SHP77 (cell line): ENCODE measurements at regions not wholly inside any gene's neighbourhood (a gene's known extent, or its start where the extent isn't known, plus 50 kb on each side); places are given as distances from the start of the nearest gene placed in this dataset.
"Not testable (repeated sequence)": the region's sequence is repeated elsewhere in the genome, so short reads cannot be mapped to it uniquely, and the experiment has no call there.

Experiments
- DNase-seq, 2 experiments: peaks; one replicate each; lab custom pipeline; 2025; lab: John Stamatoyannopoulos, UW

GRCh38 chr11:45409587-45409986, 123.4 kb upstream of the SYT13 start:
- peak; percentile 5 to 16 for DNase-seq

DNA sequence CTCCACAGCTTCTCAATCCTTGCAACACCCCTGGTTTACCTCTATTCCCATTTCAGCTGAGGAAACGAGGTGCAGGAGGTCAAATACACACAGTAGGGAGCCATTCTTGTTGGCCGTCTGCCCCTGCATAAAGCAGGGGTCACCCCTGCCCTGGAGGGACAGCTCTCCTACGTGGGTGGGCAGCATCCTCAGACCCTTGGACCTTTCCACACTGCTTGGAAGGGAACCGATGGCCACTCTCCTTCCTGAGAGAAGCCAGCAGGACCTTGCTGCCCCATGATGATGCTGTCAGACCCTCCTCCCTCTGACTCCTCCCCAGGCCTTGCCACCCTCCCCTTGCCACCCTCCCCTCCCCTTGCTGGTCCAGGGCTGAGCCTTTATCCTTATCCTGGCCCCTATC, 121.1 kb upstream of the SYT13 start:
- DNase-seq = no peak

DNA sequence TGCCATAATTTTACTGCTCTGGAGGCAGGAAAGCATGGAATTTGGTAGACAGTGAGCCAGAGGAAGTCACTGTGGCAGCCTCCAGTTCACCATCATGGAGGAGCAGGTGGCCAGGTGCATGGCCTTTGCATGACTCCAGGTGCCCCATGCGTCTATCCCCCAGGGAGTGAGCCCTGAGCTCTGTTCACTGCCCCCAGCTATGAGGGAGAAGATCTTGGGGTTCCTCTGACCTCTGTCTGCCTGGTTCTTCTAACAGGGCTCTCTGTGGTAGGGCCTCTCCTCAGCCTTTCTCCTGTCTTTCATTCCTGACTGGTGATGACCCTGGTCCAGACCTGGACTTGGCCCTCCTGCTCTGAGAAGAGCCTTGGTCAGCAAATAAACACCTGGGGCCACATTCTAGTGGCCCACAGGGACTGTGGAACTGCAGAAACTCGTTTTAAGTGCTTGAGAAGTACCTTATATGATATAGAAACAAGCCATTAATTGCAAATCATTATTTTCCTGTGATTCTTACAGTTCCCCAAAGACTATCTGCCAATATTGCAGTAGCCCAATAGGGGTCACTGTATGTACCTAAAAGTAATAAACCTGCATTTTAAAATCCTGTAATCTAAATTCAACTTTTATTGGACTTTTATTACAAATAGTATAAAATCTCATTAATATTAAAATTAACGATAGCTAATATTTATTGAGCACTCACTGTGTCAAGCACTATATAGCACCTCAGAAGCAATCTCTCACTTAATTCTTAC, 120.0 kb upstream of the SYT13 start:
- no peak for DNase-seq

GRCh38 chr11:45403521-45403920, 117.4 kb upstream of the SYT13 start:
- DNase-seq = not testable (repeated sequence)

GRCh38 chr11:45402049-45402630, 116.0 kb upstream of the SYT13 start:
- no peak for DNase-seq

- no peak for DNase-seq
Measured at GRCh38 chr11:45400591-45400990, 114.5 kb upstream of the SYT13 start.

GRCh38 chr11:45399166-45399565, 113.0 kb upstream of the SYT13 start:
- DNase-seq = no peak

GRCh38 chr11:45398325-45398724, 112.2 kb upstream of the SYT13 start:
- no peak for DNase-seq

GRCh38 chr11:45396394-45396793, 110.3 kb upstream of the SYT13 start:
- no peak for DNase-seq

DNA sequence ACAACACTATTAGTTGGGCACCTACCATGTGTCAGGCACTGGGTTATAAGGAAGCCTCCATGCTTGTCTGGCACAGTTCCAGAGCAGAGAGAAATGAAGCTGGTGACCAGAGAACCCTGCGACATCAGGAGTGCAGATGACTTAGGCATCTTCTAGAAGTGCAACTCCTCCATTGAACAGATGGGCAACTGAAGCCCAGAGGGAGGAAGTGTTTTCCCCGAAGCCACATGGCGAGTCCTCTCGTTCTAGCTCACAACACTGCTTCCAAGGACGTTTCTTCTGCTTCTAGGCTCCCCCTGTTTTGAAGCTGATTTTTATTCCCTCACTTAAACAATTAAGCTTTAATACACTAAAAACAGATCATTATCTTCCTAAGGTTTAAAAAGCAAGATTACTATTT, 109.8 kb upstream of the SYT13 start:
- DNase-seq = no peak

GRCh38 chr11:45395421-45395820, 109.3 kb upstream of the SYT13 start:
- no peak for DNase-seq

DNA sequence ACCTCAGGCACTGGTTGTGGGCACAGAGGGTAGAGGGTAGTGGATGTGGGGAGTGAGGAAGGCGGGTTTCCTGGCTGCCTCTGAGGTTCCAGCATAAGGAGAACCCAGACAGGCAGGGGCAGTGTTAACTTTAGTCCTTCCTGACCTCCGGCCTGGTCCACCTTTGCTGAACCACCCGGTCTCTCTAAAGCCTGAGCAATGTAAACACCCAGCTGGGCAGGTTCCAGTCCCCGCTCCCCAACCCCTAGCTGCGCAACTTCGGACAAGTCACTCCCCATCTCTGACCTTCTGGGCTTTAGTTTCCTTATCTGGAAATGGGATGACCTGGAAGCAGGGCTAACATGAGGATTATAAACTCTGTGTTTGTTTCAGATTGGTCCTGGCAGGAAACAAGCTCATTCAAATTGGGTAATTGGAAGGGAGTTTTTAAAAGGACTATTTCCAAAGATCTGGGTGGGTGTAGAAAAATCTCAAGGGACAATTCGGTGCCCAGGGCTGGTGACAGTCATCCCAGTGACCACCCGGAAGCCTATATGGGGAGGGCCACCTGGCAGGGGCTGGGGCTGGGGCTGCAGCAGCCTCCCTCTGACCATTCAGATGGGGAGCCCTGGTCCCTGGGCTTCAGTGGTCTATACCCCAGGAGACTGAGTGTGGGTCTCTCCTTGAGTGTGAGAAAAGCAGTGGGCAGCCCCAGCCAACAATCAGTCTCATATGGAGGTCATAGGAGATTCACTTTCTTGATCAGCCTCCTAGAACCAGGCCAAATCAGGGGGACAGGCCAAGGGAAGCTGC, 108.3 kb upstream of the SYT13 start:
- DNase-seq = no peak

DNA sequence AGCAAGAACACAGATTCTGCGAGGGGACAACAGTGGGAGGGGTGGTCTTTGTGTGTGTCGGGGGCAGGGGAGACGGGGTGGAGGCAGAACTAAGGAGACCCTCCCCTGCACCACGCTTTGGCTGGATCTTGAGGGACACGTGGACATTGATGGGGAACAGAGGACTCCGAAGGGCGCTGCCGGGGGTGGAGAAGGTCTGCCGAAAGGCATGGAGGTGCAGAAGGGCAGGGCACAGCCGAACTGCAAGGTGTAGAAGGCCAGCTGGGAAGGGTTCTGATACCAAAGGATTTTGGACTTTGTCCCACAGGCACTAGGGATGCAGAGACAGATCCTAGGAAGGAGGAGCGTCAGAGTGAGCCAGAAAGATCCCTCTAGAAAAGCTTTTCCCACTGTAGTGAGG, 107.7 kb upstream of the SYT13 start:
- DNase-seq = no peak

- DNase-seq = no peak
Measured at GRCh38 chr11:45393334-45393733, 107.2 kb upstream of the SYT13 start.

- no peak for DNase-seq
Measured at GRCh38 chr11:45392591-45393091, 106.5 kb upstream of the SYT13 start.

- no peak for DNase-seq
Measured at GRCh38 chr11:45392154-45392553, 106.0 kb upstream of the SYT13 start.

DNA sequence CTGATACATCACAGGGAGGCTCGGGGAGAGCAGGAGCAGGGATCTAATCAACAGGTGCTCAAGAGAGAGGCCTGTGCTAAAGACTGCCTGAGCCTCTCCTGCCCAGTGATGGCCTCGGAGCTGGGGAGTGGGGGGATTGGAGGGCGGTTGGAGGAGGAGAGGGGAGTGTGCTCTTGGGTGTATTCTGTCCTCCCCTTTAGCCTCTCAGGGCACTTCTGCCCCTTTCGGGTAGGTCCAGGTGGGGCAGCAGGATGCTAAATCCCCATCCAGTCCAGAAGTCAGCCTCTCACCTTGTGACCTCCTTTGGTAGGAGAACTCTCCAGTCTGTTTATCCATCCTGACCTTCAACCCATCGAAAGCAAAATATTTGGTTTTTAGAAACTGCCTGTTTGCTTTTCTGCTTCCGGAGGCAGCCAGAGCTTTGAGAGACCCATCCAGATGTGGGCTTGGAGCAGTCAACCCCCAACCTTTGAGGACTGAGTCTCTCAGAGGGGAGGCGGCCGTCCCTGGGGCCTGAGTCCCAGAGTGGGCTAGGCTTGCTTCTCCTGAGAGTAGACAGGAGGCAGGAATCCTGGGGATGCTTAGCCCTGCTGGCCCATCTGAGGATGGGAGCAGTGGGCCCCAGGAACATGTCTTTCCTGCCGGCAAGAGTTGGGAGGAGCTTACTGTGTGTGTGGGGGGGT, 105.2 kb upstream of the SYT13 start:
- DNase-seq = no peak

DNA sequence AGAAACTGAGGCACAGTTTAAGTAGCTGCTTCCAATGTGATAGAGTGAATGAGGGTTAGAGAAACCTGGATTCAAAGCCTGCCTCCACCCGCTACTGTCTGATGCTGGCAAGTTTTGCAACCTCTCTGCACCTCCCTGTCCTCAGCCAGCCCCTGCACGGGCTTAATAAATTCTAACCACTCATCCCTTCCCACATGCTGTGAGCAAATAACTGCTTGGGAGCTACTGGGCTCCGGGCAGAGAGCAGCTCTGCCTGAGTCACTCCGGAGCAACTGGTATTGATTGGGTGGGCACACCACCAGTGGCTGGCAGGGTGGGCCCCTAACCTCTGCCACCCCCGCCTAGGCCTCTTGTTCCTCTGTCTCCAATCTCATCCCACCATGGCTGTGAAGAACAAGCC, 104.3 kb upstream of the SYT13 start:
- no peak for DNase-seq

DNA sequence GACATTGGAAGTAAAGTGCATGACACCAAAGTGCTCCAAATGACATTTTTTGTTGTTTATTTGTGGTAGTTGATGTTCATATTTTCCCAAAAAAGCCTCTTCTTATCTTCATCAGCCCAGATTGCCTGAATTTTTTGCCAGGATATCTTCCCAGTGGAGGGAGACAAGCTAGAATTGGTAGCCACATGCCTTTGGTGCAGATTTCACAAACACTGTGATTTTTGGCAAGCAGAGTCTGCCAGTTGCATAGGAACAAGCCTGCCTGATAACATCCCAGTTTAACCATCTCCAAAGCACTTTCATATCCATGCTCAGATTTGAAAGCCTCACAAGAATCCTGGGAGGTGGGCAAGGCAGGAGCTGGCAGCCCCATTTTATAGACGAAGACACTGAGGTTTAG, 102.3 kb upstream of the SYT13 start:
- DNase-seq = no peak

- not testable (repeated sequence) for DNase-seq
Measured at GRCh38 chr11:45387885-45388284, 101.7 kb upstream of the SYT13 start.

- no peak for DNase-seq
Measured at GRCh38 chr11:45386972-45387371, 100.8 kb upstream of the SYT13 start.

- DNase-seq = no peak
Measured at GRCh38 chr11:45385844-45386243, 99.7 kb upstream of the SYT13 start.
